OCI-LY1 (cell line): ENCODE measurements at regions not wholly inside any gene's neighbourhood (a gene's known extent, or its start where the extent isn't known, plus 50 kb on each side); places are given as distances from the start of the nearest gene placed in this dataset.

Experiments used
- CTCF ChIP-seq: fragments of 200-600 bp; sonication (generic), shearing (Covaris generic); IDR thresholded peaks from 2 replicates; pipeline ENCODE4 v1.5.1; 2017; ENCODE audit warnings: mild to moderate bottlenecking, antibody characterized with exemption, low read length, moderate library complexity, mixed read lengths
- EZH2 ChIP-seq: fragments of 200-600 bp; sonication (generic), shearing (Covaris generic); IDR thresholded peaks from 2 replicates; pipeline ENCODE4 v1.8.0; 2017; ENCODE audit warnings: borderline replicate concordance, mixed run types, mild to moderate bottlenecking, antibody characterized with exemption, low read length, moderate library complexity, mixed read lengths

GRCh38 chr16:62135446-62135845, 99.2 kb upstream of the CDH8 start:
- TF ChIP-seq CTCF (no peak), EZH2 (no peak)
